ENCODE measurements at regions not wholly inside any gene's neighbourhood (a gene's known extent, or its start where the extent isn't known, plus 50 kb on each side); places are given as distances from the start of the nearest gene placed in this dataset.
"Not testable (repeated sequence)": the region's sequence is repeated elsewhere in the genome, so short reads cannot be mapped to it uniquely, and the experiment has no call there.

DNA sequence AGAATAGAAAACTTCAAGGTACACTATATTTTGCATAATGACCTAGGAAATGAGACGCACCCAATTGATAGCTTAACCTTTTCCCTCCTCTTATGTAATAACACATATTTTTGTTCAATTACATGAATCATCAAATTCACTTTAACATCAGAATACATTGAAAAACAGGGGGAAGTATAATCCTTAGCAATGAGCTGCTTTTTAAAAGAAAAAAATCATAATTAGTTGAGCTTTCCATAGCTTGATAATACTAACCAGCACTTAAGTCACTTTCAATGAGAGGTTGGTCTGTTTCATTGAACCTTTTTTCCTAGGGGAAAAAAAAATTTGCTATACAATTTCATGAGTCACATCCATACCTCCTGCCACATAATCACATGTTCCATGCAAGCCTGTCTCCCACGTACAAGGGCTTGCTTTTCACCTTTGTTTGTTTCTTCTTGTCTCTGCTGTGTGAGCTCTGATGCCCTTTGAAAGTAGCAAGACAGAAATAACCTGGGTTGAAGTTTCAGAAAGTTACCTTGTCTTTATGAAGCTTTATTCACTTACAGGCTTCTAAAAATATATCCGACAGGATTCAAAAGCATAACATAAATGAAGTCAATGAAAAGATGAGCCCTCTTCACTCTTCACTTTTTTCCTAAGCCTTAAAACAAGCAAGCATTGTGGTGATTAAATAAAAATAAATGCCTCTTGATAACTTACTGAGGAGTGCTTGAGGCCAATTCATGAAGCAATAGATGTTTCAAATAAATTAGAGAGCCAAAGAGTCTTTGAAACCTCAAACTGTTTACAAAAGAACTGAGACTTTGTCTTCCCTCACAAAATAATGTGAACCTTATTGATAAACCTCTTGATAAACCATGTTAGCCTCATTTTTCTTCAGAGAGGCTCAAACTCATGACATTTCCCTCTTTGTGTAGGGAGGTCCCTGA is 108.5 kb downstream of the FEM1C start:
- DNase-seq: no peak

DNA sequence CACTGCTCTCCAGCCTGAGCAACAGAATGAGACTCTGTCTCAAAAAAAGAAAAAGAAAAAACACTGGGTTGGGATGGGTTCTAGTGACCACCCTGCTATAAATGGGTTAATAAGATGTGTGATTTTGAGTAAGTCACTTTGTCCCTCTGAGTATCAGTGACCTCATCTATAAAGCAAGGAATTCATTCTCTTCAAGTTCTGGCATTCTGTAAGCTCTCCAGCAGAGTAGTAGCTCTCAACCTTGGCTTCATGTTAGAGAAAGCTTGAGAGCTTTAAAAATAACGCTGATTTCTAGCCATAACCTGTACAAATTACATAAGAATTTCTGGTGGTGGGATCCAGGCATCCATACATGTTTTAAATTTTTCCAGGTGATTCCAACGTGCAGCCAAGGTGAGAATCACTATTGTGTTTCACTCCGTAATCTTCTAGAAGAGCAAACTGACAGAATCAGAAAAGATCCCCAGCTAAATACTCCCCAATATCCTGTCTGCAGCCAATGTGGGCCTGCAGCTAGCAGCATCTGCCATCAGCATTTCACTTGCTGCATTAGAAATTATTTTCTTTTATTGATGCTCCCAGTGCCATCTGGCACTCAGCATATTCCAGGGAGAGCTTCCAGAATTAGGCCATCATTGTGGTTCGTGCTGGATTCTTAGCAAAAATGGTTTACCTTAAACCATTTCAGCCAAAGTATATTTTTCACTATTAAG is 109.4 kb downstream of the FEM1C start:
- no peak for DNase-seq

DNA sequence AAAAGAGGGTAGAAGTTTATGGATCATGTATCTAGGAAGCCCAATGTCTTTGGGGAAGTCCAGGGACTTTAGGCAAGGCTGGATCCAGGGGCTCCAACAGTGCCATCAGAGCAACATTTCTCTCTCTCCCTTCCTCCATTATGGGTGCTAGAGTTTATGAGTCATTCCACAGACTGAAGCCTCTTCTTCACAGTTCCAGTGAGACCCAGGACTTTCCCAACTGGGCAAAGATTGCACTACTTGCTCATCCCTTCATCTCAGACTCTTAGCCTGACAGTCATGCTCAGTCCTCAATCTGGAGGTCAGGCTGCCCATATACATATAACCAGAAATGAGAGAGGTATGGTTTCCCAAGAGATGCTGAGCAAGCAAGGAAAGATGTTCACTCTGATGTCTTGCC is 110.7 kb downstream of the FEM1C start:
- DNase-seq: no peak

DNA sequence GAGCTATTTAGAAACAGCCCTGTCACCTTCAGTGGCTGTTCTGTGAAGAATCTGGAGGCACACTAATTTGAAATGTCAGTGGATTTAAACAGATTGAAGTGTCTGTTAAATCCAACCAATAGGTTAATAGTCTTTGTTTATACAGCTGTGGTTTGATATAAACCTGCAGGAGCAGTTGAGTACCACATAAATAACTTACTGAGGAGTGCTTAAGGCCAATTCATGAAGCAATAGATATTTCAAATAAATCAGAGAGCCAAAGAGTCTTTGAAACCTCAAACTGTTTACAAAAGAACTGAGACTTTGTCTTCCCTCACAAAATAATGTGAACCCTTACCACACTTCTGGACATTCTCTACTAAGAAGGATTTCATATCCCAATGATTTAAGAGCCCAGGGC is 111.9 kb downstream of the FEM1C start:
- peak; percentile 52 for DNase-seq

DNA sequence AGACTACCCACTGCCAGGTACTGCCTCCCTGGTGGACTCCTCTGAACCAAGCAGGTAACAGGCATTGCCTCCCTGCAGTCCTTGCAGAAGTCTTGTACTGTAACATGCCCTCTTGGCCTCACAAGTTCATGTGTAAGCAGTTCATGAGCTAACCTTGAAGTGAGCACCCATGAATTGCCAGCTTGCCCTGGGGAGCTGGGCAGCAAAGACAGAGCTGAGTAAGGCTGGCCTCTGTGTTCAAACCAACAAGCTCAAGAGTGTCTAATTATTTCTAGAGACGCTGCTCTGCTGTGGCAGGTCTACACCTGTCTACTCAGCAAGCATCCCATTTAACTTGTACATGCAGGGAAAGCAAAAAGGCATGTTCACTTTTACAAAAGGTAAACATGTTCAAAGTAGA is 113.5 kb downstream of the FEM1C start:
- no peak for DNase-seq

DNA sequence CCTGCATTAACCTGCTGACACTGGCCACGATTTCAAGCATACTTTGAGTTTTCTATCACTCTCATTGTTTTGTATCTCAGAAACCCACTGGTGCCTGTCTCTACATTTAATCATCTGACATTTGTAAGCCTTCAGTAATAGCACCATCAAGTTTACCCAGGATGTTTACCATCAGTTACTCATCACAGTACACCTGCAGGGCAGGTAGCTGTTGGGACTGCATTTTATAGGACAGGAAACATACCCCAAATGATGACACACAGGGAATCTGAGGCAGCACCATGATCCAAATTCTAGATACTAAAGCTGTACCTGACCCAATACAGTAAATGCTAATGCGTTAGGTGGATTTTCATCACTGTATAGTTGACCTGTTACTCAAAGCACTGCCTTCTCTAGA is 114.2 kb downstream of the FEM1C start:
- DNase-seq: no peak

DNA sequence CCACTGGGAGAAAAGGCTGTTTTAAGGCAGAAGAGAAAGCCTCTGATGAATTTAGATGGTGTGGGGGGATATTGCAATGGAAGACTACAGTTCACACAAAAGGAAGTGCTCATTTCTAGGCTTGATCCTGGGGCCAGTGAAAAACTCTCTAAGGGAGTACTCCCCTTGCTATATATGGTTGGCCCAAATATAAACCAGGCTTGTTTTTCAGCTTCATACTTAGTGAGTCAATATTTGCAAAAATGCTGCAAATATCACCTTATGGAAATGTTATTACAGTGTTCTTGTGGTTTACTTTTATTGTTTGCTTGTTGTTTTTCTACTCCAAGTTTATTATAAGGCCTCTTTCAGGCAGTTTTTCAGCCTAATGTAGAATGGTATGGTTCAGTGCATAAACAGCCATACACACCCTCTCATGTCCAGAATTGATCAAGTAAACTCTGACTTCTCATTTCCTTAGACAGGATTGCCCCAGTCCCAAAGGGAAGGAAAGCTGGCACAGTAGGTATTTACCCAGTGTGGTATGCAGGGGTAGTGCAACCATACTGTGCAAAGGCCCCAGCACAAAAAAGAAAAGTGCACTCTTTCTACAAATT is 115.1 kb downstream of the FEM1C start:
- no peak for DNase-seq

DNA sequence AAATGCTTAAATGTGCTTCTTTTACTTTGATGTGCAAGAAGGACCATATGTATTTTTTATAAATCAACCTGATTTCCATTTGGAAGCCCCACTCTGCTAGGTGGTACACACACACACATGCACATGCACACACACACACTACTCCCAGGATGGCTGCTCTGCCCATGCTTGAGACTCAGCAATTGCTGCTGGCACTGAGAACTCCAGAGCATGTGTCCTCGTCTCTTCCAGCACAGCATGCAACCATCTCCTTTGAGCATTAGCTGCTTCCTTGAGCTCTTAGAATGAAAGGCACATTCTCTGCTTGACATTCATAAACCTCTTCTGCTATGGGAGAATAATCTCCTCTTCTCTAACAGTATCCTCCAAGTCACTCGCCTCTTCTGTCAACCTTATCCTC is 115.9 kb downstream of the FEM1C start:
- DNase-seq: no peak

DNA sequence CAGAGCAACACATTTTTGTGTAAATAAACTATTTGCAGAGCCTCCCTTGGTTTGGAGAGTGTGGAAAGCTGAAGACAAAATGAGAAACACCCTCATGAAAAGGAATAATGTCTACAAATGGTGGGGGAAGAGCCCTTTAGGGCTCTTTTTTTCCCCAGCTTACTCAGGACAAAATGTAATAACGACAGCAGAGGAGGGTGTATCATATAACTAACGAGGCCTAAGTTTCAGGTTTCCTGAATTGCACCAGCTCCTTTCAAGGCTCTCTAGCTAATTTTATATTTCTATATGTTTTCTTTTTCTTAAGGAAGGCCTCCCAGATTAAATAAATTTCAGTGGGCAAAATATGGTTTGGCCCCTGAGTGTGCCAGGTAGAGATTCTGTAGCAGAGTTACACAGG is 116.3 kb downstream of the FEM1C start:
- no peak for DNase-seq

DNA sequence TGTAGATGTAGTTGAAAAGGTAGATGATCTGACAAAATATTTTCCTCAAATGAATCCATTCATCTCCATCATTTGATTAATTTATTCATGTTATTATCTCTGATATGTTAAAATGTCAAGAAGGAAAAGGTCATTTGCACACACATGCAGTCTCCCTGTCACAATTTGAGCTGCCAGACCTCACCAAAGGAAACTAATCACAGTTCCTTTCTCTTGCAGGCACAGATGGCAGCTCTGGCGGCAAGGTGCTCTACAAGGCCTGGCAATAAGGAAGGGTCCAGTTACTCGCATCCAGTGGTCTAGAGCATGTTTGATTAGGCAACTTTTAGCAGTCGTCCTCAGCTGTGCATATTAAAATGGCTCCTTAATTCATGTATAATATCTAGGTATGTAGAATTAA is 120.1 kb downstream of the FEM1C start:
- DNase-seq: no peak

DNA sequence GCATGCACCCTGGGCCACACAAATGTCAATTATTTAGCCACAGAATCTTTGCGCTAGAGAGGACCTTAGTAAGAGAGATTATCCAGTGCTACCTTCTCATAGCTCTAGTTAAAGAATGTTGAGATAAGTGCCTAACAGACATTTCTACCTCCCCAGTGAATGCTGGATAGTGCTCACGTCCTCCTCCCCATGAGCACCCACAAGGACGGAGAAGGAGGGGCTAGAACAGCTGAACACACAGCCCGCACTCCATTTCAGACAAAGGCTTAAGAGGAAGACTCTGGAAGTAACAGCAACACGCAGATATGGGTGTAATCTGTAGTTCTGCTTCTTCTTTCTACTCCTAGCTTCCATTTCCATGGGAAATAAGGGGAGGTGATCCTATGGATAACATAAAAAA is 120.5 kb downstream of the FEM1C start:
- no peak for DNase-seq

DNA sequence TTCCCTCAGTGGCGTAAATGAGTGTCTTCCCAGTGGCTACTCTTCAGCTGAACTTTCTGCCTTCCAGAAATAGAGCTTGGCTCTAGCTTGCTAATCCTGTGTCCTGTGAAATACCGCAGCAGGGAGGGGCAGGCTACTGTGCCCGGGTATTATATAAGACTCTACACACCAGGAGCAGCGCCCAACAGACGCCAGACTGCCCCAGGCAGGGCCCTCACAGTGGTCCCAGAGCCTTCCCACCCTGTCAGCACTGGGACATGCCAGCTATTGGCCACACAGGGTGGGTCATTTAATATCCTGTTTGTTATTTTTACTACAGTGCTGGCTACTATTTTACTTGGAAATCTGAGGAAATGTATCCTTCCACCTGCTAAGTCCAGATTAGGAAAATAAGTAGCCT is 121.0 kb downstream of the FEM1C start:
- DNase-seq: no peak

DNA sequence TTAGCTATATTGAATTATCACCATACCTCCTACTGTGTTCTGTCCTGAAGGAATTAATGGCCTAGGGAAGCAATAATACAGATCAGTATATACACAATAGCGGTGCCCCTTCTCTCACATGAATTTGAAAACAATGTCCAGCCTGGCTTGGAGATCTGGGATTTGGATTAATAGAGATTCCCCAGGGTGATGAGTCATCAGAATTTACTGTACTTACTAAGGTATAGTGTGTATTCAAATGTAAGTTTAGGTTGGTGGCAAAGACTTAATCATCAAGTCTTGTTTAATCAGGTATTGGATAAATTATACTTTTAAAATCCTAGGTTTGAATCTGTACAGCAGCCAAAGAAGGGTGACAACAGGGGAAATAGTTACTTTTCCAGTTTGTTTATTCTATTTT is 121.5 kb downstream of the FEM1C start:
- DNase-seq: no peak

DNA sequence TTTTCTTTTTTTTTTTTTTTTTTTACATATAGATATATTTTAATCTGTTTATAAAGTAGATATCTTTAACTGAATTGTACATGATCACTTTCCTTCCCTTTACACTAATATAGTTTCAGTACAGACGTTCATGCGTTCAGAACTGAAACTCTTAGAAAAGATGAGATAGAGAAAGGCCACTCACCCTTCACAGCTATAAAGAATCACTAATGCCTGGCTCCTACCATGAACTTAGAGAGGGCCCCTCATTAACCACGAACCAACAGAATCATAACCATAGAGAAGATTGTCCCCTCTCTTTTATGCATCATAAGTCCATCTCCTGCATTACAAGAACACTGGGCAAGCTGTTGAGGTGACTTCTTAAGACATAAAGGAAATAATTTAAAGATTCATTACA is 123.8 kb downstream of the FEM1C start:
- DNase-seq: not testable (repeated sequence)

DNA sequence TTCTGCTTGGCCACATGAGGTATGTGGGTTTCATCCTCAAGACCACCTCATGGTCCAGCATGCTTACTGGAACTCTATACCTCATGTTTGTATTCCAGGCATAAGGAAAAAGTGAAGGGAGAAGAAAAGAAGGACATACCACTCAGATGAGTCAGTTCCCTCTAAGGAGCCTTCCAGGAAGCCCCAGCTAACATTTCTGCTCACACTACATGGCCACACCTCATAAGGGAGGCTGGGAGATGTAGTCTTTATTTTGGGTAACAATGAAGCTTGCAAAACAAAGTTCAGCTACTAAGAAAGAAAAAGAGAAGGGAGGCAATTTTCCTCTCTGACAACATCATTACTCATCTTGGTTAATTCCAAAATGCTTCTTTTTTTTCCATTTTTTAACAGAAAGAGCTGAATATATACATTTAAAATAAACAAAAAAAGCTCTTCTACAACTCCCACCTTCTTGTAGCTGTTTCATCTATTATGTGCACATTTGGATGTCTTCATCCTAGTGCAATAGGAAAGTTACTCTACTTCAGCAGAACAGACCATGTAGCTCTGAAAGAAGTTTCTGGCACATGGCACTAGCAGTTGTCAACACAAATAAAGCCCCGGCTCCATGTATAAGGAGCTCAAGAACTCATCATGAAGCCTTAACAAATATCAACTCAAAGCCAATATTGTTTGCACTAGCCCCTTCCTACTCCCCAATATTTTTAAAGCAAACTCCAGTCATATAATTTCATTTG is 123.6 kb upstream of the CCDC112 start:
- DNase-seq: no peak

DNA sequence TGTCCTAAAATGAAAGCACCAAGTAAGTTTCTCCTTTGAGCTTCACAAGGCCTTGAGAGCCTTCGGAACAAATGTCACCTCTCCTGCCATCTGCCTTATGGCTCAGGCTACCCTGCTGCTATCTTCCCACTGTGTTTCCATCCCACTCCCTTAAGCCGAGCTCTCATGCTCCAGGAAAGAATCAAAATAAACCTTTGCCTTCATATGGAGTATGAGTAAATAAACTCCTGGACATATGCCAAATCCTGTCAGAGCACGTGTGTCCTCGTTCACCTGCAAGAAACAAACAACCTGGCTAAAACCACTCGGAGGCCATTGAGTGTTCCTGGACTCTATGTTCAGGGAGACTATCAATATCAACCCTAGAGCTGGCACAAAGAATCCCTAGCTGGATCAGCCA is 122.3 kb upstream of the CCDC112 start:
- DNase-seq: peak; percentile 95

DNA sequence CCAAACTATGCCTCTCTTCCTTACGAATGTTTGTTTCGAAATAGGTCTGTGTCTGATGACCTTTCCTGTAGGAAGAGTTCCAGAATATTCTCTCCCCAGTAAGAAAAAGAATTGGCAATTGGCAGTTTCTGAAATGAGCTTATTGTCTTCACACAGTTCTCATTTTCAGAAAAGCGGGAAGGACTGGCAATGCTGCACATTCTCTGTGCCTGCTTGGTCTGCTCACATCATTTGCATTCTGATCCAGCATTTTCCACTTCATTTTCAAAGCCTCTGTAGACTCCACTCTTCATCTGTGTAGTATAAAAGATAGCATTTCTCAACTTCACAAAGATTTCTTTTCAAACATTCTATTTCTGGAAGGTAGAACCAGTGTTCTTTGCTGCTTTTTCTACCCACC is 120.6 kb upstream of the CCDC112 start:
- no peak for DNase-seq

DNA sequence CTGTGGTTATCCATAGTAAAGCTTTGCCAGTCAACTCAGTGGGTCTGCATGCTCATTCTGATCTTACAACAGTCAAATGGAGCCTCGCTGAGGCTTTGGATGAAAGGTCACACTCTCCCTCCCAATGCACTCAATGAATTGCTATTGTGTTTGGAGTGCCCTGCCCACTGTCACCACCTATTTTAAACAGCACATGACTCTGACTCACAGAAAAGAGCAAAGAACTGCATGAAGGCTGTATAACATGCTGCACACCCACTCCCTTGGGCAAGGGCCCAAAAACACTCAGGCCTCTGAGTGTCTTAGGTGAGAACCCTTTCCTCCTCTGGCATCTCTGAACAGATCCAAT is 118.7 kb upstream of the CCDC112 start:
- DNase-seq: peak; percentile 71

DNA sequence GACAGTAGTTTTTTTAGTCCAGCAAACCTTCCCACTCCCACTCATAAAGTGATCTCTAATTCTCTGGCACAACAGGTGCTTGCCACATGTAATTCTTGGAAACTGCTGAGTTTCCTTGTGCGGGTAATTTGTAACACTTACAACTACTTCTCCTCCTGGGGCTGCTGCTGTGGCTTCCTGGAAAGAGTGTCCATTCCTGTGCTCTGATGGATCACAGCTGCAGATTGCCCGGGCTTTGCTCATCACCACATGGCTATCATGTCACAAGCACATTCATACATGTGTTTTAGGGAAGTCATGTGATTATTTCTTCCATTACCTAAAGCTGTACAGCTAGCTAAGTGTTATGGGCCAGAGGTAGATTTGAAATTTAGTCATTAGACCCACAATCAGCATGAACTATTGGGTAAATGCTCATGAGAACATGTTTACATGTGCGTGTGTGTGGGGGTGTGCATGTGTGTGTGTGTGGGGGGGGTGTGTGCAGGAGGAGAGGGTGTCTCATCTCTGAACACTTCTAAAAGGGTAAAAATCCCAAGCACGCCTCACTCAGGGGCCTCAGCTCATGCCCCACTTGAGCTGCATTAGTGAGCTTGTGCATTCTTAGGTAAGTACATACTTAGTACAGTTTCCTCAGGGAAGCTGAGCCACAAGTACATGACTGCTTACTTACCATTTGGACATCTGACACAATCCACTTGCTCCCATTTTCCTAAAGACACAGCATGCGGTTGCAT is 118.1 kb upstream of the CCDC112 start:
- no peak for DNase-seq

DNA sequence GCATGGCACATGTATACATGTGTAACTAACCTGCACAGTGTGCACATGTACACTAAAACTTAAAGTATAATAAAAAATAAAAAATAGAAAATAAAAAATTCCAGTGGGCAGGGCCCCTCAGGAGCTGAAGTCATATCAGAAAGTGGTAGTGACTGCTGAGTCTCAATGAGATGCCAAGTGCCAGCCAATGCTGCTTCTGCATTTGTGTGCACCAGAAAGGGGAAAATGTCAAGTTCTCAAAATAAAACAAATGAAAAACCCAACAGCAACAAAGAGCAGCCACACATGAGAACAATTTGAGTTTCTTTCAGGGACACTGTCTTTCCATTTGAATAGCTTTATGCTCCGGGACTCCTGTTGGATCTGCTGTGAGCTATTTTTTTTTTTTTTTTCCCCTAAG is 117.2 kb upstream of the CCDC112 start:
- DNase-seq: no peak

DNA sequence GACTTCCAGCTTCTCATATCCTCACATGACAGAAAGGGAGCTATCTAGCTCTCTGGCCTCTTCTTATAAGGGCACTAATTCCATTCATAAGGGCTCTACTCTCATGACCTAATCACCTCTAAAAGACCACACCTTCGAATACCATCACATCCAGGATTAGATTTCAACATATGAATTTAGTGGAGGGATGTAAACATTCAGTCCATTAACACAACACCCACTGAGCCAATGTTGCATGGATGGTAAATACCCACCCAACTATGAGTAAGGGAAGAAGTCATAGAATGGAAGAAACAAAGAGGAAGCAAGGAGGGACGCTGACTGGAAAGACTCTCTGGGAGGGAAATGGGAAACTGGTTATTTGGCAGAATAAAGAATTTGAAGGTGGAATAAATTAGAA is 112.6 kb upstream of the CCDC112 start:
- no peak for DNase-seq

DNA sequence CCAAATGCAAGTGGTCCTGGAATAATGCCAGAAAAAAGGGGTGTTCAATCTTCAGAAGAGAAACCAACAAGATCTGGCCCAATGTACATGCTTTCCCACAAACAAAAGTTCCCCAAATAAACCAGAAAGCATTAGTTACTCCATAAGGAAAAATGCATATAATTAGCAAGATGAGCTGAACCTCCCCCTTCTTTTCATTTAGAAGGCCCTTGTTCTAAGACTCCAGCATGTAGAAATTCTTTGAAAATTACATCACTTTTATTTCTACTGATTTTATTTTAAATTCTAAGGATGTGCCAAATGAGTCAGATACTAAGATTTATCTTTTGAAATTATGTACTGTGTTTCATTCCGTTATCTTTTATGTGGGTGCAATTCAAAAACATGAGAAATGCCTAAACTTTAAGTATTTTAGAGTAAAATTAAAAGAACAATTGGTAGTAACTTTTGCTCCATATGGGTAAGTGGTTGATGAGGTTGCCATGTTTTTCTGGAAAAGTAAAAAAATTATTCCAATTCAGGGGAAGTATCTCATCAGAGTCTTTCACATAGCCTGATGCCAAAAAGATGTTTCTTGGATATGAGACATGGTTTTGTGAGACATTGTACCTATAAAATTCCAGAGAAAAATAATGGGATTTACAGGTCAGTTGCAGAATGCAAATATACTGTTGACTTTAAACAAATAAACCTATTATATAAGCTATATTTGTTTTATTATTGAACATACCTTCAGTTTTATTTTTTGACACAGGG is 106.5 kb upstream of the CCDC112 start:
- DNase-seq: no peak

Measured in NCI-H2029 (cell line).